GM18909 (cell line): ENCODE measurements at regions not wholly inside any gene's neighbourhood (a gene's known extent, or its start where the extent isn't known, plus 50 kb on each side); places are given as distances from the start of the nearest gene placed in this dataset.
"Not testable (repeated sequence)": the region's sequence is repeated elsewhere in the genome, so short reads cannot be mapped to it uniquely, and the experiment has no call there.

Experiments used
- ATAC-seq: cut with Tn5 transposase; IDR thresholded peaks from one replicate; pipeline ENCODE4 v1.9.1; 2021; ENCODE audit warnings: mild to moderate bottlenecking; ENCODE audit not compliant: unreplicated experiment, poor library complexity

DNA sequence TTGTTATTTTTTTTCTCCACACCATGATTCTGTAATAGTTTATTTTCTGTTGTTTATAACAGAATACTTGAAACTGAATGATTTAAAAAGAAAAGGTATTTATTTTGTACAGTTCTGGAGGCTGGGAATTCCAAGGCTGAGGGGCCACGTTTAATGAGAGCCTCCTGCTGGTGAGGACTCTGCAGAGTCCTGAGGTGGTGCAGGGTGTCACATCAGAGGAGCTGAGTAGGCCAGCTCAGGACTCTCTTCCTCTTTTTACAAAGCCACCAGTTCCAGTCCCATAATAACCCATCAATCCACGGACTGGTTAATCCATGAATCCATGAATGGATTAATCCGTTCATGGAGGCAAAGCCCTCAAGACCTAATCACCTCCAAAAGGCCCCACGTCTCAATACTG, 71.6 kb downstream of the TFAP2A start:
- ATAC-seq, result no peak

- no peak for ATAC-seq
These were observed 73.3 kb downstream of the TFAP2A start for GRCh38 chr6:10341605-10342004.

DNA sequence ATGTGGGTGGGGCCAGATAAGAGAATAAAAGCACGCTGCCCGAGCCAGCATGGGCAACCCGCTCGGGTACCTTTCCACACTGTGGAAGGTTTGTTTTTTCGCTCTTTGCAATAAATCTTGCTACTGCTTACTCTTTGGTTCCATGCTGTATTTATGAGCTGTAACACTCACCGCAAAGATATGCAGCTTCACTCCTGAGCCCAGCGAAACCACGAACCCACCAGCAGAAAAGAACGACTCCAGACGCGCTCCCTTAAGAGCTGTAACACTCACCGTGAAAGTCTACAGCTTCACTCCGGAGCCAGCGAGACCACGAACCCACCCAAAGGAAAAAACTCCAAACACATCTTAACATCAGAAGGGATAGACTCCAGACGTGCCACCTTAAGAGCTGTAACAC, 76.7 kb downstream of the TFAP2A start:
- ATAC-seq, result no peak

- ATAC-seq, result not testable (repeated sequence)
These were observed 77.5 kb downstream of the TFAP2A start for GRCh38 chr6:10337376-10337775.

GRCh38 chr6:10332111-10332510, 82.8 kb downstream of the TFAP2A start:
- ATAC-seq, result no peak

- ATAC-seq, result no peak
These were observed 83.4 kb downstream of the TFAP2A start for GRCh38 chr6:10331334-10331968.

GRCh38 chr6:10330515-10330914, 84.4 kb downstream of the TFAP2A start:
- no peak for ATAC-seq

DNA sequence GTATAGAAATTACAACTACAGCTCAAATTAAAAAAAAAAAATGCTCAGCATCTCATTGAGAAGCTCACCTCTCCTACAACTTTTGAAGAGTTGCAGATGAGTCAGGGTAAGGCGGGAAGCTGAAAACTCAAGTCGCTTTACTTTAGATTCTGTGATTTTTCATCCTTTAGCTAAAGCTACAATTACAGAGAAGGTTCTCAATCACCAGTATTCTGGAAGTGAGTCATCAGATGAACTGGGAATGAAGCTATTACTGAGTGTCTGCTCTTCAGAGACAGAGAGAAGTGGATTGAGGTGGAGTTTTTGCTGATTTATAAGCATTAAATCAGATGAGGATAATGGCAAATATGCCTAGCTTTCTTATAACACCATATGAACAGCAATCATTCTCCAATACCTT, 91.9 kb downstream of the TFAP2A start:
- ATAC-seq, result no peak

DNA sequence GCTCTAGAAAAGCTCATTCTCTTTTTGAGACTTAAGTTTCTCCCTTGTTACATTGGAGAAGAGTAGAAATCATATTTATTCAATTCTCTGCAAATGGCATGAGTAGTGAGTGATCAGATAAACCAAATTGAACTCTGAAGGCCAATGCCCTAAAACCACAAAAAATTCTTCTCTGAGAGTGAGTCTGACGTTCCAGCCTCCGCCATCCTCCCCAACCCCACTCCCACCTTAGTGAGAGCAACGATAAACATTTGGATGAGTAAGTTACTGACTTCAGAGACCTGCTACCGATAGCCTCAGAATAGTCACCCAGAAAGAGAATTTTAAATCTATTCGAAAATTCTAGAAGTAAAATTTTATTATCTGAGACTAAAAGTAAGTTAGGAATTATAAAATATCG, 94.6 kb downstream of the TFAP2A start:
- ATAC-seq, result no peak

DNA sequence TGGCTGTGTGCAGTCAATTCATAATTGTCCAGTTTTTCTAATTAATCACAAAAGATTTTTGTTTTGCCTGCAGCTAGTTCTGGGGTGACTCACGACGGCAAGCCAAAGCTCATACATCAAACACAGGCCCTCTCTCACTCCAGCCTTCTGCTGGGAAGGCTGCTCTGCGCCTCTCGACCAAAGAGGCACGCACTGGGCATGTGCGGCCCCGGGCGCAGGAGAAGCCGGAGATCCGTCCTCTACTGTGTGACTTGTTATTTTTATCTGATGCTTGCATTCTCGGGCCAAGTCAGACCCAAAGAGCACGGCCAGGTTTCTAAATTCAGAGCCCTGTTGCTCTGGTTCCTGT, 98.5 kb downstream of the TFAP2A start:
- ATAC-seq, result no peak

DNA sequence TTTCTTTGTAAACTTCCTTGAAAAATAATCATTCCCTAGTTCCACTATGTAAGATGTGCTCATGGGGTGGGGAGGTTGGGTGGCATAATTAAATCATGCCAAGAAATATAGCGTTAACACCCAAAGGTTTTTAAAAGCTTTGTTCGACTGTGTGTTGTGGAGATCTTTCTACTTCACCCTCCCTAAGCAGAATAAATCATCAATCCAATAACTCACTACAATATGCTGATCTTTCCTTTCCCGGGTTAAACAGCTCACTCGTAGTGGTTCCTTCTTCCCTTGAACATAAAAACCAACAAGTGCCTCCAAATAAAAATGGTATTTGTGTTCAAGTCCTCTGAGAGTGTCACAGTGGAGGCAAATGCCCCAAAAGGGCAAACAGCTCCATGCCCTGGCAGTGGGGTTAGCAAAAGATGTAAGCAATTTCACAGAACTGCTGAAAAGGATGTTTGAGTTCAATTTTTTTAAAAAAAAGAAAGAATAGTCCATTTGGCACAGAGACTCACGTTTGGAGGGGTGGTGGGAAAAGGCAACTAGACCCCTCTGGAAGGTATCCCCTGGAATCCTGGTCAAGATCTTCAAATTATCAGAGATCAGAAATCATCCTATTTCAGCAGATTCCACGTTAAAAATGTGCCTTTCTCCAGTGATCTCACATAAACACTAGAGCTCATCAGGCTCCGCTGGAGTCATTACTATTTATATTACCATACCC, 99.1 kb downstream of the TFAP2A start:
- ATAC-seq, result no peak

DNA sequence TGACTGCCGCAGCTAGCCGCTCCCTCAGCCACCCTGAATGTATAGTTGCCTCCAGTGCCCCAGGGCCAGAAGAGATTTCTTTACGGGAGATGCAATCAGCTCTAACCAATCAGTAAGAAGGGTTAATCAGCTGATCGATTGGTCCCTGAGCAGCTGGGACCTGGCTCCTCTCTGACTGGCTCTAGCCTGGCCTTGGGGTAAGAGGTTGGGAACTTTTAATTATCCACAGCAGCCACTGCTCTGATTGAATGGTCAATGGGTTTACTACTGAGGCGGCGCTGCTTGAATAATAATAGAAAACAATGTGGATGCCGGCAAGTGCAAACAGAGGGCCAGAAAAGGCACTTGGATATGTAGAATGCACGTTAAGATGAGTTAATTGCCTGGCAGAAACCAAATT, 99.8 kb downstream of the TFAP2A start:
- ATAC-seq, result no peak

- no peak for ATAC-seq
These were observed 100.5 kb downstream of the TFAP2A start for GRCh38 chr6:10314163-10314955.

DNA sequence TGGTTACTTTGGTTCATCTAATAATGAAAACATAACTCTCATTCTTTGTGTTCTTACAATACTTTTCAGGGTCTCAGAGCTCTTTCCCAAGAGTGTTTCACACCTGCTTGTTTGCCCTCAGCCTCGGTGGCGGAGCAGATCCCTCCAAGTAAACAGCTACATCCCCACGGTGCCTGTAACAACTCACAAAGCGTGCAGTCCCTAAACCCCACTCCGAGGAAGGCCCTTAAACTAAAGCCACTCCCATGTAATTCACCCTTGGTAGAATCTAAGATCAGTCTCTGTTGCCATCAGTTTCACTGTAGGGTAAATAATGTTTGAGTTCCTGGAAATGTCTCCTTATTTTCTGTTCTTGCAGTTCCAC, 101.1 kb downstream of the TFAP2A start:
- ATAC-seq, result no peak

DNA sequence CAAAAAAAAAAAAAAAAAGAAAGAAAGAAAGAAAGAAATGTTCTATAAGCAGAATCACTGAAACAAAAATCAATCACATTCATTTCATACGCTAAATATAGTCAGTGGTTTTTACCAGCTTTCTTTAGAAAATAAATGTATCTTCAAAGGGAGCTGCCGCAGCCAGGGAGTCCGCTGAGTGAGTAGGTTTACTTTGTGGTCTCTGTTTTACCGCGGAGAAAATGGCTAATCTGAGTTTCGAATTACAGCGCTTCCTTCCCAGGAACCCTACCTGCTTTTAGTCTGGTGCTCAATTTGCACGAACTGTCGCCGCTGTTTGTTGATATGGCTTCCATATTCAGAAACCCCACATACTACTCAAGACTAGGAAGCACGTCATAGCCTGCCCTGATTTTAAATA, 102.4 kb downstream of the TFAP2A start:
- no peak for ATAC-seq

DNA sequence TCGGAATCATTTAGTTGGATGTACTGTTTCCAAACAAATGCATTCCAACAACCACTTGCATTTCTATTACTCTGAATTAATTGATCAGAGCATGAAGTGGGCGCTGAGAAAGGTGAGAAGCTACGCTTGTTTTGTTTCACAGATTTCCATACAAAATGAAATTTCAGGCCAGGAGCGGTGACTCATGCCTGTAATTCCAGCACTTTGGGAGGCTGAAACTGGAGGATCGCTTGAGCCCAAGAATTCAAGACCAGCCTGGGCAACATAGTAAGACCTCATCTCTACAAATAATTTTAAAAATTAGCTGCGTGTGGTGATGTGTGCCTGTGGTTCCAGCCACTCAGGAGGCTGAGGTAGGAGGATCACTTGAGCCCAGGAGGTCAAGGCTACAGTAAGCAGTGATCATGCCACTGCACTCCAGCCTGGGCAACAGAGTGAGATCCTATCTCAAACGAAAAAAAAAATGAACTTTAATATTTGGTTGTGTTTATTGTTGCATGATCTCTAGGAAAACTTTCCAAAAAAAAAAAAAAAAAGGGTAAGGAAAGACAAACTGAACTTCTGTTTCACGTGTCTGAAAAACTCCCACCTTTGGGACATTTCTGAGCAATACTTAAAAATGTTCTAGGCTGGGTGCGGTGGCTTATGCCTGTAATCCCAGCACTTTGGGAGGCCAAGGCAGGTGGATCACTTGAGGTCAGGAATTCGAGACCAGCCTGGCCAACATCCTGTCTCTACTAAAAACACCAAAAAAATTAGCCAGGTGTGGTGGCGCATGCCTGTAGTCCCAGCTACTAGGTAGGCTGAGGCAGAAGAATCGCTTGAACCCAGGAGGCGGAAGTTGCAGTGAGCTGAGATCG, 103.1 kb downstream of the TFAP2A start:
- not testable (repeated sequence) for ATAC-seq

DNA sequence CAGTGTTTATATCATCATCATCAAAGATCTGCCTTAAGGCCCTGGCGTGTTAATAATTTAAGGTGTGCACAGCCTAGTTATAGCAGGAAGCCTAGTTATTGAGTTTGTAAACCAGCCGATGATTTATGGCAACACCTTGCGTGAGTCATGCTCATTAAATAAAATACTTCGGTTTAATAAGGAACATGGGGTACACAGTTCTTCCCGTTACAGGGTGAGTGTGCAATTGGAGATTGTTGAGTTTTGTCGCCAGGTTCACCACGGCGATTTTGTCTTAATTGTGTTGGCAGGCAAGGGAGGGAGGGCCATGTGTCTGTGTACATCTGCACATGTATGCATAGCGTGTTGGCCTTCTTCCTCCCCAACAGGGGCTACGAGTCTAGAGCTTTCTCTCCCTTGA, 104.0 kb downstream of the TFAP2A start:
- no peak for ATAC-seq

DNA sequence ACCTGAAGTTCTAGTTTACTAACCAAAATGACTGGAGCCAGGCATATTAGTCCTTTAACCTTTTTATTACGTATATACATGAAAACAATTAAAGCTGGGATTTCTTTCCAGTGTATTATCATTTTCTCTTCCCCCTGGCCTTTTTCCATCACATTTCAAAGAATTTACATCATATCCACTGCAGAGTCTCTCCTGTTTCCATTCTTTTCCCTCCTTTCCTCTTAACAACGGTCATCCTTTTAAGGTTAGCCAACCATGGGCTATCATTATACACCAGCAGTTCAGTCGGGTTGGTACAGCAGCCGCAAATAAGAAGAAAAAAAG, 104.6 kb downstream of the TFAP2A start:
- ATAC-seq, result no peak

GRCh38 chr6:10309457-10310329, 105.2 kb downstream of the TFAP2A start:
- no peak for ATAC-seq

- ATAC-seq, result no peak
These were observed 107.4 kb downstream of the TFAP2A start for GRCh38 chr6:10307476-10307875.
